T-helper 9 cell (primary cell): ENCODE measurements at regions not wholly inside any gene's neighbourhood (a gene's known extent, or its start where the extent isn't known, plus 50 kb on each side); places are given as distances from the start of the nearest gene placed in this dataset.
"Not testable (repeated sequence)": the region's sequence is repeated elsewhere in the genome, so short reads cannot be mapped to it uniquely, and the experiment has no call there.

ENCODE experiments used
- DNase-seq: peaks from one replicate; pipeline ENCODE4 v3.0.0-alpha.2; 2020

GRCh38 chr6:25192590-25193459, 86.3 kb upstream of the CARMIL1 start:
- no peak for DNase-seq

DNA sequence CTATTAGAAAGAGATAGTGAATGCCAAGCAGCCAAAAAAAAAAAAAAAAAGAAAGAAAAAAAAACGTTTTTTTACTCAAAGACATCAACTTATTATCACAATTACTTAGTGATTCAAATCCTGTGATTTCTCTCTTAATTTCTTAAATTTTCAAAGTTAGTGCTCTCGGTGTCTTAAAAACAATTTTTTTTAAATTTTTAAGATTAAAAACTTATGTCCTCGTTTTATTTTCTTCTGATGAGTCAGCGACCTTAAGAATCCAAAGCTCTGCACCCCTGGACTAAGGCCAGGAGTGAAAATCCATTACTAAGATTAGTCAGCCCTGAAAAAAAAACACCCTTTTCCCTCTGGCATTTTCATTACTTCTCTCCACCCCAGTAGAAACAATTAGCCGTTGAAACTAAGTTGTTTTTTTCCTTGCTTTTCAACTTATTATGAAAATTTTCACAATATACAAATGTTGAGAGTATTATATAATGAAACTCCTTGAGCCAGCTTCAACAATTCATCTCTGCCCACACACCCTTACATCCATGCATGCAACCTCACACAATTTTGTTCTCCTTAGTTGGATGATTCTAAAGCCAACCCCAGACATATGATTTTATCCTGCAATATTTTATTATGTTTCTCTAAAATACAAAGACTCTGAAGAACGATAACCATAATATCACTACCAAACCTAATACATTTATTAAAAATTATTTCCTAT, 85.6 kb upstream of the CARMIL1 start:
- no peak for DNase-seq

DNA sequence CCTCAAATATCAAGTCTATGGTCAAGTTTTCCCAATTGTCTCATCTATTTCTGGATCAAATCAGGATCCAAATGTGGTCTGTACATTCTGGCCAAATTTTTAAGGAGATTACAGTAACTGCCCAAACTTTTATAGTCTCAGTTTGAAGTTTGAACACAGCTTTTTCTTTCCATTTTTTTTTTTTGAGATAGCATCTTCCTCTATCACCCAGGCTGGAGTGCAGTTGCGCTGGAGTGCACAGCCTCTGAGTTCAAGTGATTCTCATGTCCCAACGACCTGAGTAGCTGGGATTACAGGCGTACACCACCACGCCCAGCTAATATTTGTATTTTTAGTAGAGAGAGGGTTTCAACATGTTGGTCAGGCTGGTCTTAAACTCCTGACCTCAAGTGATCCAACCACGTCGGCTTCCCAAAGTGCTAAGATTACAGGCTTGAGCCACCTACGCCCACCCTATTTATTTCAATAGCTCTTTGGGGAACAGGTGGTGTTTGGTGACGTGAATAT, 84.9 kb upstream of the CARMIL1 start:
- no peak for DNase-seq

GRCh38 chr6:25196464-25196863, 82.7 kb upstream of the CARMIL1 start:
- DNase-seq = no peak

GRCh38 chr6:25197111-25197510, 82.1 kb upstream of the CARMIL1 start:
- DNase-seq = no peak

DNA sequence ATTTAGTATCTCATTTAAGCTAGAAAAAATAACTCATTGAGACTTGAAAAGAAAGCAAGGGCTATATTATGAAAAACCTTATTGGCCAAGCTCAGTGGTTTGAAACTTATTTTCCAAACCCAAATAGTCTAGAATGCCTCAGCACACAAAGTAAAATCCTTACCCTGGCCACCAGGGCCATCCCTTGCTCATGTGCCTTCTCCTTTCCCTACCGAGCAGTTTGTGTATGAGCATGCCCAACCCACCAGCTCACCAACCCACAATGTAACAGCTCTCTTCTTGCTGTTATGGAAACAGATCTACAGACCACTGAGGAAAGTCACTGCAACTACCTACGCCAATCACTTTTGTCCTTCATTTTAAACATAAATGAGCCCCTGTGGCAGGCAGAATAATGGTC, 79.6 kb upstream of the CARMIL1 start:
- DNase-seq = no peak

GRCh38 chr6:25202504-25202903, 76.7 kb upstream of the CARMIL1 start:
- no peak for DNase-seq

DNA sequence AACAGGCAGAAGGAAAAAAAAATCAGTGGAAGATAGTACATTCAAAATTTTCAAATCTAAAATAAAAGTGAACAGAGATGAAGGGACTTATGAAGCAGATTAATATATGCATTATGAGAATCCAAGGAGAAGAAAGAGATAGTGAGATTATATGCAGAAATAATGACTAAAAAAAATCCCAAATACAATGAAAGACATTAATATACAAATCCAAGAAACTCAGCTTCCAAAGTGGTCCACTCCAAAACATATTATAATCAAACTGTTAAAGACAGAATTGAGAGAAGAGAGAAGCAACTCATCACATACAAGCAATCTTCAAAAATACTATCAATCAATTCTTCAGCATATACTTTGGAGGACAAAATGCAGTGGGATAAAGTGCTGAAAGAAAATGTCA, 73.5 kb upstream of the CARMIL1 start:
- DNase-seq = no peak

GRCh38 chr6:25207453-25208155, 71.6 kb upstream of the CARMIL1 start:
- not testable (repeated sequence) for DNase-seq

- no peak for DNase-seq
Observed at GRCh38 chr6:25215881-25216280, 63.3 kb upstream of the CARMIL1 start.

DNA sequence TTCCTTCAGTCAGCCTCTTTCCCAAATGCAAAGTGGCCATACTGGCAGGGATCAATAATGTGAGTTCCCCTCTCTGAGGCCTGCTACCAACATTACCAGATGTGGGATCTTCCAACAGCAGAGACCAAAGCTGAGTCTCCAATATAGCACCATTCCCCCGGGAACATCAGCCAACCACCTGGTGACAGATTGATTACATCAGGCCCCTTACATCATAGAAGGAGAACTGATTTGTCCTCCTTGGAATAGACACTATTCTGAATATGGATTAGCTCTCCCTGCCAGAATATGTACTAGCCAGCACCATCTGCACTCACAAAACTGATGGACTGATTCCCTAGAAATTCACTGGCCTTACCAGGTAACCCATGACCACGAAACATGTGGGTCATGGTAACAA, 61.9 kb upstream of the CARMIL1 start:
- DNase-seq = no peak

DNA sequence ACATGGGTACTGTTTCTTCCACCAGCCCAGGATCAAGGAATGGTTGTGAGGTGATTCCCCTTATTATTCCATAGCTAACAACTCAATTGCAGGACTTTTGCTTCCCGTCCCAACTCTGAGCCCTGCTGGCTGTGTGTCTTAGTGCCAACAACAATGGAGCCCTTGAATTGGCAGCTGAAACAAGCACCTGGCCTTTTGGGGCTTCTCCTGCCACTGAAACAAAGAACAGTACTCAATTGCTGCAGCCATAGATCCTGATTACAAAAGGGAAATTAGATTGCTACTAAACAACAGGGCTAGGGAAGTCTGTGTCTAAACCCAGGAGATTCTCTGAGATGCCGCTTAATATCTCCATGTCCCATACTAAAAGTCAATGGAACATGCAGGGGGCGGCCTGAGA, 61.3 kb upstream of the CARMIL1 start:
- DNase-seq = no peak

GRCh38 chr6:25218346-25218745, 60.8 kb upstream of the CARMIL1 start:
- no peak for DNase-seq

GRCh38 chr6:25219216-25219916, 59.8 kb upstream of the CARMIL1 start:
- DNase-seq = no peak

GRCh38 chr6:25219917-25220278, 59.3 kb upstream of the CARMIL1 start:
- DNase-seq = no peak

GRCh38 chr6:25220857-25221256, 58.3 kb upstream of the CARMIL1 start:
- no peak for DNase-seq

- DNase-seq = no peak
Observed at GRCh38 chr6:25222006-25222678, 57.0 kb upstream of the CARMIL1 start.

DNA sequence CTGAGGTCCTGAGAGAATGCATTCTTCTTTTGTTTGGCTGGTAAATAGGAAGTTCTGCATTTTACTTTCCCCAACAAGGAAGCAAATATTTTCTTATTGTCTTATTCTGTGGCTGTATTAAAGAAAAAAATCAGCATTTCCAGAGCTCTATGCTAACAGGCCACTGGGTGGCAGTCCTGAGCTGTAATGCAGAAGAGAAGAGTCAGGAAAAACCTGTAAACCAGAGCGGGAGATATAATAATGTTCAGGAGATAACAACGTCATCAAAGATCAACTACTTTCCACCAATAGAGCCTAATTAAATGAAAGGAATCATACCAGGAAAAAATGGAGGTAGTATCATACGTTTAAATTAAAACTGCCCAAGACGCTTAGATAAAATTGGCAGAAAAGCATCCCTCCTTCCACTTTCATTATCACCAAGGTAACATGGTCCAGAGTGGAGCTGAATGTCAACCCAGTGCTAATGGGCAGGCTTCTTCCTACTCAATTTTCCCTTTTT, 55.6 kb upstream of the CARMIL1 start:
- DNase-seq = peak; percentile 56

DNA sequence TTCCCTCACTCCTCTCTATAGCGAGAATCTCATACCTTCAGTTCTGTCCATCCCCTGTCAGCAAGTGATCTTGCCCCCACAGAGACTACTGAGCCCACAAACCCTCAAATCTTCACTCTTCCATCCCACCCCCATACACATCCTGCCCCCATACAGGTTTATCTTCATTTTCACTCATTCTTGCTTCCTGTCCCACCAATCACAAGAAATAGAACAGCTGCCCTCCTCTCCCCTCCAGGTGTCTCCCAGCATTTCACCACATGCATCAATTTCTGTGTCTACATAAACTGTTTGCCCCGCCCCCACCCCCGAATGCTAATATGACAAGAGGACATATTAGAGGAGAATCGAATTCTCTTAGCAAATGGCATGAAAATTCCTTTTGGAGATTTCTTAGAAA, 54.9 kb upstream of the CARMIL1 start:
- DNase-seq = no peak

GRCh38 chr6:25227854-25228253, 51.3 kb upstream of the CARMIL1 start:
- DNase-seq = no peak
